HG03135 (cell line): ENCODE measurements at regions not wholly inside any gene's neighbourhood (a gene's known extent, or its start where the extent isn't known, plus 50 kb on each side); places are given as distances from the start of the nearest gene placed in this dataset.
"Not testable (repeated sequence)": the region's sequence is repeated elsewhere in the genome, so short reads cannot be mapped to it uniquely, and the experiment has no call there.

Experiments
- ATAC-seq: cut with Tn5 transposase; IDR thresholded peaks from one replicate; pipeline ENCODE4 v1.9.1; 2021; ENCODE audit warnings: mild to moderate bottlenecking, moderate library complexity; ENCODE audit not compliant: unreplicated experiment

- ATAC-seq, result no peak
These were observed 184.1 kb downstream of the TEX13C start for GRCh38 chrX:125503769-125504168.

- ATAC-seq, result no peak
These were observed 185.5 kb downstream of the TEX13C start for GRCh38 chrX:125505207-125505606.

DNA sequence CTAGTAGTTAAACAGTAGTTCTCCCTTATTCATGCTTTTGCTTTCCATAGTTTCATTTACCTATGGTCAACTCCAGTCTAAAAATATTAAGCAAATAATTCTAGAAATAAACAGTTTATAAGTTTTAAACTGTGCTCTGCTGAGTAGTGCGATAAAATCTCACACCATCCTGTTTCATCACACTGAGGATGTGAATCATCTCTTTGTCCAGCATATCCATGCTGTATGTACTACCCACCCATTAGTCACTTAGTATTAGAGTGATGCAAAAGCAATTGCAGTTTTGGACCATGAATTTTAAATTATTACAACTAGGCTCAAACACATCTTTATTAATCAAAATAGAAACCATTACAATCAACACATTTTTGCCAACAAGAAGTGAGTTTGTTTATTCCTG, 187.4 kb downstream of the TEX13C start:
- ATAC-seq, result no peak

- no peak for ATAC-seq
These were observed 200.4 kb downstream of the TEX13C start for GRCh38 chrX:125520029-125520428.

GRCh38 chrX:125522752-125523151, 203.1 kb downstream of the TEX13C start:
- no peak for ATAC-seq

- ATAC-seq, result no peak
These were observed 212.9 kb downstream of the TEX13C start for GRCh38 chrX:125532411-125533089.

GRCh38 chrX:125533352-125533751, 213.7 kb downstream of the TEX13C start:
- no peak for ATAC-seq

DNA sequence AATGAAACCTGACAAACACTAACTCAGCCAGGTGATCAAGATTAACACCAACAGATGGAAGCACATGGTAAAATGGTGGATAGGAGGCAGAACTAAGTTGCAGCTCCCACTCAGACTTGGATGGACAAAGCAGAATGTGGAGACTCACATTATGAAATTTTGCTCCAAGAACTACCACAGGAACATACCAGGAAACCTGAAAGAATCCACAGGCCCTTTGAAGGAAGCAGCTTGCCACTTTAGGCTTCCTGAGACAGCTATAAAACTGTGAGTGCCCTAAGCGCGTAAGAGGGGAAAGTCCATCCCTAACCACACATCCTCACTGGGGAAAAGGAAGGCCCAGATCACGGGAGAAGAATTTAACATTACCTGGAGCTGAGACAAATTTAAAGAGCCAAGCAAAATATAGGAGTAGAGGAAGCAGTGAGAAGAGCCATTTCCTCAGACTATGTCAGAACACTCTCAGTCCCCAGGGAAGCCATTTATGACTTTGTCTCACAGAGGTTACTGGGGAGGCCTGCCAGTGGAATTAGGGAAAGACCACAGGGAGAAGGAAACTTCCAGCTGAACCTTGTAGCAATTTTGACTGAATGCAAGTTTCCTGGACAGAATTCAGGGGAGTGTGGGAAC, 224.5 kb downstream of the TEX13C start:
- no peak for ATAC-seq

GRCh38 chrX:125544856-125545255, 225.2 kb downstream of the TEX13C start:
- ATAC-seq, result no peak

GRCh38 chrX:125577479-125577878, 257.8 kb downstream of the TEX13C start:
- ATAC-seq, result no peak

DNA sequence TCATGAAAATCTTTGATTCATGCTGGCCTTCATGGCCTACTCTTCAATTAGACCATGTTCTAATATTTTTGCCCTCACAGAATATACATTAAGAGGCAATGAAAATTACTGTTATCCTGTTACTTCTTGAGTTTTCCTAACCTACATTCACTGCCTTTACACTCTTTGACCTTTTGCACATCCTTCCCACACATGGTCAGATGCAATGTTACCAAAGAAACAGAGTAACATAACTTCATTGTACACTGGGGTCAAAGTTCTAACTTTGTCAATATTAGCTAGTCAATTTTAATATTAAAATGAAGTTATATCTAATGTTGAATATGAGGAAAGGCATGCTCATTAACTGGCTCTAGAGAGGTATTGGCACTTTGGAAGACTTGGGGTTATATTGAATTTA, 284.8 kb downstream of the TEX13C start:
- no peak for ATAC-seq

DNA sequence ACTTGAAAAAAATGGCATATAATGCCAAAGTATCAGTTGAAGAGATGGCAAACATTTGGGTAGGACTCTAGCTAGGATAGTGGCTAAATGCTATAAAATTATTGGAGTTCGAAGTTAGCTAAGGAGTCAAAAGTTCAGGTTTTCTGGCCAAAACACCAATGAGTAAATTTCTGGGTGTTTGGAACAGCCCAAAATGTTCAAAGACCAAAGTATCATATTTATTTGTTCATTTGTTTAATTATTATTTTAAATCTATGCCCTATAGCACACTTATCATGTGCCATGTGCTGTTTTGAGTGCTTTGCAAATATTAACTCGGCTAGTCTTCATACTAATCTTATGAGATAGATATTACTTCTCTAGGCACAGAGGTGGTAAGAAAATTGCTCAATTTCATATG, 285.5 kb downstream of the TEX13C start:
- no peak for ATAC-seq

GRCh38 chrX:125614591-125615343, 295.1 kb downstream of the TEX13C start:
- ATAC-seq, result not testable (repeated sequence)

GRCh38 chrX:125620715-125621587, 301.3 kb downstream of the TEX13C start:
- no peak for ATAC-seq

DNA sequence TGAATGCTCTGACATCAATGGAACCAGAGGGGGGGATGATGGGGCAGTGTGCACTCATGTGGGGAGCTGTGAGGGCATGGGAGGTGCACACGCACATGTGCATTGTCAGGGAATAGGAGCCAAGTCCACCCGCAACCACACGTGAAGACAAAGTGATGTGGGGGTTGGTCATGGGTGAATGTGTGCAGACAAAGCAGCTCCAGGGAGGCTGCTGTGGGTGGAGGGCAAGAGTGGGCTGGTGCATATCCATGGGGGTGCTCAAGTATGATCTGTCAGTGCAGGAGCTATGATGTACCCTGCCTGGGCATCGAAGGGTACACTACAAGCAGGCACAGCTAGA, 301.9 kb downstream of the TEX13C start:
- no peak for ATAC-seq

GRCh38 chrX:125622899-125623298, 303.2 kb downstream of the TEX13C start:
- ATAC-seq, result no peak

DNA sequence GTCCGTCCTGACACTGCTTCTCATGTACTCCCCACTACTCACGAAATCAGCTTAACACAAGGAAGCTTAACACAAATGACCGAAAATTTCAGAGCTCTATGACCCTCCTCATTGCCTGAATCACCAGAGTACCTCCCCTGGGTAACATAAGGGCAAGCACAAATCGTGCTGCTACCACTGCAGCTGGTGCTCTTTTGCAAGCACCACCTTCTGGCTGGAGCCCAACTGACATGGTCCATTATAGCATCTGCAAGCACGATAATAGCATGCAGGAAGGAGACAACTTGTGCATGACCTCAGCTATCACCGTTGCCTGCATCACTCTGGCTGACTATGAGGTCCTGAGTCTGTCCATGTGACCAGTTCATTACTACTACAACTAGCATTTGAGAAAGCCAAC, 308.0 kb downstream of the TEX13C start:
- ATAC-seq, result no peak

GRCh38 chrX:125628435-125628834, 308.8 kb downstream of the TEX13C start:
- ATAC-seq, result no peak

- no peak for ATAC-seq
These were observed 321.7 kb downstream of the TEX13C start for GRCh38 chrX:125641405-125641804.

- ATAC-seq, result no peak
These were observed 326.5 kb downstream of the TEX13C start for GRCh38 chrX:125646195-125646594.

- no peak for ATAC-seq
These were observed 331.8 kb downstream of the TEX13C start for GRCh38 chrX:125651426-125651825.
